K562 (cell line): ENCODE measurements at regions not wholly inside any gene's neighbourhood (a gene's known extent, or its start where the extent isn't known, plus 50 kb on each side); places are given as distances from the start of the nearest gene placed in this dataset.

Experiments used
- ATAC-seq: fragments of 200-7000 bp; cut with Tn5 transposase; 3 replicates; pipeline ENCODE4 v1.9.1; 2020; ENCODE audit warnings: moderate library complexity
- BruUV-seq: library from RNA; stranded (reverse); fragments of 400-500 nt; replicated peaks from 2 replicates; lab custom pipeline; 2021; lab: Mats Ljungman, UMichigan
- CTCF ChIA-PET: fragments of 300-600 bp; formaldehyde crosslinking; extraction: SDS; loops from one replicate; lab custom pipeline; 2021; ENCODE audit warnings: low intra/inter-chr PET ratio; lab: Yijun Ruan, JAX
- POLR2A ChIA-PET: fragments of 300-600, 350-650 bp; sonication (Branson Sonifier 250); formaldehyde crosslinking; extraction: SDS; loops from one replicate; lab custom pipeline; 2021; ENCODE audit warnings: antibody characterized with exemption, inconsistent platforms; lab: Yijun Ruan, JAX
- DNase-seq, 4 experiments: peaks; one replicate each; pipeline versions ENCODE4 v3.0.0 to v3.0.0-alpha.2; 2011 to 2018; ENCODE audit warnings: low spot score in 3 of 4, mixed read lengths in 3 of 4; ENCODE audit errors: extremely low read depth in 1 of 4
- FAIRE-seq: peaks from 2 replicates; lab custom pipeline; 2011; peaks lifted over from hg19 to GRCh38; lab: Jason Lieb, UNC
- H2AFZ ChIP-seq: 2 replicates; pipeline ENCODE4 v1.6.0; 2011; ENCODE audit warnings: low read depth, low read length, control low read depth, inconsistent platforms
- H3K27ac ChIP-seq: fragments of 200-600 bp; 3 replicates; pipeline ENCODE4 v1.8.0; 2011; ENCODE audit warnings: low read depth, mild to moderate bottlenecking, control low read depth, inconsistent platforms, low read length, moderate library complexity, mixed read lengths; ENCODE audit errors: extremely low read depth
- H3K27me3 ChIP-seq, 2 experiments: fragments of 300-600 bp in 1 of 2; 2 replicates in 1 of 2; 3 replicates in 1 of 2; pipeline versions ENCODE4 v1.6.0 to v1.8.0; 2011; ENCODE audit warnings: inconsistent platforms in 2 of 2, low read length in 2 of 2, mild to moderate bottlenecking in 1 of 2, mixed read lengths in 1 of 2, moderate library complexity in 1 of 2; ENCODE audit not compliant: control insufficient read depth in 2 of 2, insufficient read depth in 2 of 2
- H3K36me3 ChIP-seq: fragments of 300-600 bp; 3 replicates; pipeline ENCODE4 v1.8.0; 2011; ENCODE audit warnings: mild to moderate bottlenecking, low read length, inconsistent platforms; ENCODE audit not compliant: control insufficient read depth, insufficient read depth
- H3K4me1 ChIP-seq, 2 experiments: fragments of 200-600 bp in 1 of 2; replicated peaks in 1 of 2; 2 replicates in 1 of 2; 3 replicates in 1 of 2; pipeline versions ENCODE4 v1.5.1 to v1.8.0; 2011; ENCODE audit warnings: inconsistent platforms in 2 of 2, low read length in 2 of 2, mild to moderate bottlenecking in 1 of 2, mixed read lengths in 1 of 2, moderate library complexity in 1 of 2; ENCODE audit not compliant: control insufficient read depth in 2 of 2, insufficient read depth in 2 of 2
- H3K4me2 ChIP-seq: 2 replicates; pipeline ENCODE4 v1.6.1; 2011; ENCODE audit warnings: low read length, control low read depth, inconsistent platforms, mixed read lengths; ENCODE audit not compliant: insufficient read depth
- H3K4me3 ChIP-seq: fragments of 200-600 bp; sonication (generic), shearing (Covaris generic); 2 replicates; pipeline ENCODE4 v1.5.1; 2016; ENCODE audit warnings: control low read depth, inconsistent platforms
- H3K79me2 ChIP-seq: fragments of 200-600 bp; 3 replicates; pipeline ENCODE4 v1.8.0; 2011; ENCODE audit warnings: low read length, inconsistent platforms; ENCODE audit not compliant: control insufficient read depth, insufficient read depth
- H3K9ac ChIP-seq, 2 experiments: 2 replicates each; pipeline versions ENCODE4 v1.6.0 to v1.6.1; 2011; ENCODE audit warnings: low read depth in 2 of 2, low read length in 2 of 2, control low read depth in 1 of 2, inconsistent platforms in 1 of 2, mild to moderate bottlenecking in 1 of 2, mixed read lengths in 1 of 2; ENCODE audit not compliant: insufficient read depth in 1 of 2
- H3K9me1 ChIP-seq: one replicate; pipeline ENCODE4 v1.6.0; 2011; ENCODE audit warnings: inconsistent platforms, mild to moderate bottlenecking, low read length, moderate library complexity; ENCODE audit not compliant: control insufficient read depth, insufficient read depth
- H3K9me3 ChIP-seq: replicated peaks from 2 replicates; pipeline ENCODE4 v1.5.1; 2011; ENCODE audit warnings: low read depth, low read length, inconsistent platforms; ENCODE audit not compliant: control insufficient read depth, insufficient read depth
- H4K20me1 ChIP-seq: replicated peaks from 2 replicates; pipeline ENCODE4 v1.6.1; 2011; ENCODE audit warnings: low read length, inconsistent platforms, mixed read lengths; ENCODE audit not compliant: control insufficient read depth, insufficient read depth
- HOXB6 ChIP-seq: fragments of 250-450 bp; sonication (Bioruptor Pico); IDR thresholded peaks from 2 replicates; pipeline ENCODE4 v1.5.1; 2022; ENCODE audit warnings: mild to moderate bottlenecking, borderline replicate concordance
- HSF4 ChIP-seq: fragments of 250-450 bp; sonication (Bioruptor Pico); IDR thresholded peaks from 2 replicates; pipeline ENCODE4 v2.1.2; 2022; ENCODE audit warnings: mild to moderate bottlenecking, moderate library complexity, borderline replicate concordance
- L3MBTL2 ChIP-seq: fragments of 450-650 bp; IDR thresholded peaks from 2 replicates; pipeline ENCODE4 v1.6.1; 2016; ENCODE audit warnings: mild to moderate bottlenecking, moderate library complexity
- SP1 ChIP-seq: sonication (generic); formaldehyde crosslinking; IDR thresholded peaks from 2 replicates; pipeline ENCODE4 v1.8.1; 2022; ENCODE audit warnings: mild to moderate bottlenecking, missing genetic modification reagents
- ZNF785 ChIP-seq: fragments of 250-450 bp; sonication (Bioruptor Pico); IDR thresholded peaks from 2 replicates; pipeline ENCODE4 v1.4.0; 2020; ENCODE audit warnings: mild to moderate bottlenecking
- WGBS: fragments of 100-300 bp; shearing (Covaris generic); methylation state at CpG from one replicate; pipeline ENCODE4 v1.1.6; 2016; ENCODE audit warnings: low coverage, mixed read lengths; ENCODE audit not compliant: insufficient coverage; ENCODE audit errors: missing lambda C conversion rate; 5-methylcytosine and 5-hydroxymethylcytosine counted together
- in situ Hi-C: fragments of 300-500 bp; cut with MboI; formaldehyde crosslinking; loops from 4 replicates; pipeline ENCODE4 v1.15.0; 2018; ENCODE audit warnings: inconsistent platforms, mixed read lengths
- intact Hi-C: fragments of 100-400 bp; cut with micrococcal nuclease; formaldehyde crosslinking; loops from 2 replicates; pipeline ENCODE4 v1.14.2; 2022

DNA sequence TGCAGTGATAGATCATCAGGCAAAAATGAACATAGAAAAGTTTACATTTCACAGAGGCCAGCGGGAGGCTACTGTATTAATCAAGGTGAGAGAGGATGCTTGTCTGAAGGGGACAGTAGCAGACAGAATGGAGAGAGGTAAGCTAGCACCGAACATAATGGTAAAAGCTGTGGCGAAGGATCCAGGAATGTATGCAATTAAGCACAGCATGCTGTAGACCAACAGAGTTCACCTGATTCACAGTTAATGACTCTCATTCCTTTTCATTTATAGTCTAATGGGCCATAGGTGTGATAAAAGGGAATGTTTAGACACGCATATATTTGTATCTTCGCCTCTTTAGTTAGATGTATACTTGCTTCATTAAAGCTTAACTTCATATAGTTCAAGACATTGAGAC lies 150.9 kb upstream of the MBL2 start:
- no peak overlapping the region for H2AFZ ChIP-seq
- FAIRE-seq = no peak
- intact Hi-C loops = no loop called here

DNA sequence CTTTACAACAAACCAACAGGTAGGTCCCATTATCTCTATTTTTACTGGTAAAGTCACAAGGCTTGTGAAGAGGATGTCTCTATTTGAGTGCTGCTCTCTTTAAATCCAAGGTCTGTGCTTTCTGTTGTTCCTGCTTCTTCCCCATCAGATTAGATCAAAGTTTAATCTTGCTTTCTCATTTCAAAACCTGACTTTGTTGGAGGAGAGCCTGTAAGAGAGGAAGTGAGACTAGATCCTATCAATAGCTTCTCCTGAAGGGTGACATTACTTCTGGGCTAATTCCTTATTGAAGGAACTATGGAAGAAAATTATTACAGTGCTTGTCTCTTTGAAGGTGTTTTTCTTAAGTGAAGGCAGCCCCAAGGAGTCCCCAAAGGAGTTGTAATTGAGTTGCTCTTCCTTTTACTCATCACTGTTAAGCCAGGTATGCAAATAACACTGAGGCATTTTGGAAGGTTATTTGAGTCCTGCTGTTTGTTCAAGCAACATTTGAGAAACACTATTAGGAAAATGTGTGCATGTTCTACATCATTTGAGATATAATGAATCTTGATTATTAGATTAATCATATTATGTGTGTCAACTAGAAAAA lies 146.2 kb upstream of the MBL2 start:
- H3K9me1 ChIP-seq = no peaks in the 10 kb centered on the region
- no peak overlapping the region for H3K9ac ChIP-seq
- no peaks in the 10 kb centered on the region for H3K79me2 ChIP-seq
- no peaks in the 10 kb centered on the region for H3K4me1 ChIP-seq
- intact Hi-C loops = no loop called here
- no peak overlapping the region for H2AFZ ChIP-seq
- CTCF ChIA-PET = no interaction called here
- in situ Hi-C loops = no loop called here
- H3K4me3 ChIP-seq = no peak overlapping the region
- H3K36me3 ChIP-seq = no peaks in the 10 kb centered on the region
- FAIRE-seq (no peak), DNase-seq (no peak), ATAC-seq (no peak)
- peaks cover 2% of the 10 kb centered on the region for H3K9me3 ChIP-seq
- no peak for TF ChIP-seq L3MBTL2
- H3K4me2 ChIP-seq = no peak overlapping the region
- no peaks in the 10 kb centered on the region for H3K27me3 ChIP-seq
- BruUV-seq = no TSS peak
- POLR2A ChIA-PET = no interaction called here
- H4K20me1 ChIP-seq = no peaks in the 10 kb centered on the region
- H3K27ac ChIP-seq = no peak overlapping the region

More for the DNA sequence above, 150.9 kb upstream of the MBL2 start:
- Histone ChIP-seq H3K4me3 (no peak overlapping the region), H3K4me2 (no peak overlapping the region), H3K9me3 (peaks cover 2% of the 10 kb centered on the region), H3K36me3 (no peaks in the 10 kb centered on the region), H3K79me2 (no peaks in the 10 kb centered on the region), H3K27me3 (no peaks in the 10 kb centered on the region), H3K4me1 (no peaks in the 10 kb centered on the region), H3K9ac (no peak overlapping the region), H4K20me1 (no peaks in the 10 kb centered on the region), H3K27ac (no peak overlapping the region), H3K9me1 (no peaks in the 10 kb centered on the region)
- DNase-seq (no peak), ATAC-seq (no peak)
- ChIA-PET POLR2A (no interaction called here), CTCF (no interaction called here)
- no TSS peak for BruUV-seq
- WGBS = 0% methylated on average over 5 of the region's 5 CpGs
- in situ Hi-C loops = no loop called here
- no peak for TF ChIP-seq ZNF785
- TF ChIP-seq HSF4 (CRISPR knock-in tag) = no peak
- TF ChIP-seq SP1 = no peak
- TF ChIP-seq HOXB6 = no peak
